ENCODE measurements at regions not wholly inside any gene's neighbourhood (a gene's known extent, or its start where the extent isn't known, plus 50 kb on each side); places are given as distances from the start of the nearest gene placed in this dataset.

DNA sequence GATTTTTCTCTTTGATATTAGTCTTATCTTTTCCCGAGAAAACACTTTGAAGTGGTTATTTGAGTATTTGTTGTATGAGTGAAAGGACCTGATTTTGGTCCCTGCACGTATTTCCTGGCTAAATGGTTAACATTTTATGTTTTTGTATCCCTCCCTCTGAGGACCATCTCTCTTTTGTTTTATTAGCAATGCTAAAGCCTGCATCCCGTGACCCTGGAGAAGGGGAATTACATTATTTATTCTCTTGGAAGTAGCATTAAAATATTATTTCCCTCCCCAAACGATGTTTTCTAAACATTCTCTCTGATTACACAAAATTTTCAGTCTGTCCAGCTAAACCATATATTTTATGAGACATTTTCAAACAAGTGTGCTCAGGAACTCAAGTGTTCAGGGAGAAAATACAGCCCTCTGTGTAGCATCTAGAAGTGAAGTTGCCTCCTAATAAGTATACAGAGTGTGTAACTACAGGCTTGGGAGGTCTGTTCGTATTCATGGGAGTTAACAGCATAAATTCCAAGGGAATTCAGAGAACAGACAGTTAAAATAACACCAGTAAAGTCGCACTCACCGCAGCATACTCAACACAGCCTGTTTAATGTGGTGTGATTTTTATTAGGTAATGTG, 163.8 kb upstream of the NPVF start:
- DNase-seq (ENCODE audit: low read depth), result no peak
- no peak overlapping the region for H3K4me3 ChIP-seq (ENCODE audit: control insufficient read depth, low read depth, low read length)
- TF ChIP-seq, protein P1, sequence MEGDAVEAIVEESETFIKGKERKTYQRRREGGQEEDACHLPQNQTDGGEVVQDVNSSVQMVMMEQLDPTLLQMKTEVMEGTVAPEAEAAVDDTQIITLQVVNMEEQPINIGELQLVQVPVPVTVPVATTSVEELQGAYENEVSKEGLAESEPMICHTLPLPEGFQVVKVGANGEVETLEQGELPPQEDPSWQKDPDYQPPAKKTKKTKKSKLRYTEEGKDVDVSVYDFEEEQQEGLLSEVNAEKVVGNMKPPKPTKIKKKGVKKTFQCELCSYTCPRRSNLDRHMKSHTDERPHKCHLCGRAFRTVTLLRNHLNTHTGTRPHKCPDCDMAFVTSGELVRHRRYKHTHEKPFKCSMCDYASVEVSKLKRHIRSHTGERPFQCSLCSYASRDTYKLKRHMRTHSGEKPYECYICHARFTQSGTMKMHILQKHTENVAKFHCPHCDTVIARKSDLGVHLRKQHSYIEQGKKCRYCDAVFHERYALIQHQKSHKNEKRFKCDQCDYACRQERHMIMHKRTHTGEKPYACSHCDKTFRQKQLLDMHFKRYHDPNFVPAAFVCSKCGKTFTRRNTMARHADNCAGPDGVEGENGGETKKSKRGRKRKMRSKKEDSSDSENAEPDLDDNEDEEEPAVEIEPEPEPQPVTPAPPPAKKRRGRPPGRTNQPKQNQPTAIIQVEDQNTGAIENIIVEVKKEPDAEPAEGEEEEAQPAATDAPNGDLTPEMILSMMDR (IDR thresholded peaks at IDR 0.05; ENCODE audit: control insufficient read depth, insufficient read depth, low read depth, low read length, missing control alignments), result no peak

DNA sequence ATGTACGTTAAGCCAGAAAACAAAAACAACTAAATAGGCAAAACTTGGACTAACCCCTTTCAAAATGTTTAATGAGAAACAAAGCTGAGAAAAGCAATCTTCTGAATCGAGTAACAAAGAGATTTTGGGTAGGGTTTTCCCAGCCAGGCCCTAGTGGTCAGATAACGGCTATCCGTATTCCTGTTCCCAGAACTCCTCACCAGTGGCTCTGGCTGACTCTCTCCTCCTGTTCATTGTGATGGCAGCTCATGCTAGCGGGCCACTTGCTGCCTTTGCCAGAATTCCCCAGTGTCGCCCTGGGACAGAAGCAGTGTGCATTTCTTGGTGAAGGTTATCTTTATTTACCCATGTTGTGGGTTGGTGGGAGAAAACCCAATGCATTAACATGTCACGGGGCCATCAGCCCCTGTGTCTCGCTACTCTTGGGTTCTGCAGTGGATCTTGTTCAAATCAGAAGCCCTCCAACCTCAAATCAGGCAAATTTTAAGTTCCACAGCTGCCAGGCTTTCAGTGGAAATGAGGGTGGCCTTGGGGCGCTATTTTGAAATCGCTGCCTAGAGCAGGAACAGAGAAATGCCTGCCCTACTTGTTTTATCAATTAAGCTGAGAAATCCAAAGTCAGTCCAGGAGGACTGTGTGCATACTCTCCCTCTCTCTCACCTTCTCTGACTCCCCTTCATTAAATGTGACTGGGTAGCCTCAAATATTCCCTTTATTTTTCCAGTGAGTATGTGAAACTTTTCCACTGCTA, 164.5 kb upstream of the NPVF start:
- no peak overlapping the region for H3K4me3 ChIP-seq (ENCODE audit: control insufficient read depth, low read depth, low read length)
- TF ChIP-seq, protein P1 (IDR thresholded peaks at IDR 0.05; ENCODE audit: control insufficient read depth, insufficient read depth, low read depth, low read length, missing control alignments), result no peak
- DNase-seq (ENCODE audit: low read depth), result no peak

DNA sequence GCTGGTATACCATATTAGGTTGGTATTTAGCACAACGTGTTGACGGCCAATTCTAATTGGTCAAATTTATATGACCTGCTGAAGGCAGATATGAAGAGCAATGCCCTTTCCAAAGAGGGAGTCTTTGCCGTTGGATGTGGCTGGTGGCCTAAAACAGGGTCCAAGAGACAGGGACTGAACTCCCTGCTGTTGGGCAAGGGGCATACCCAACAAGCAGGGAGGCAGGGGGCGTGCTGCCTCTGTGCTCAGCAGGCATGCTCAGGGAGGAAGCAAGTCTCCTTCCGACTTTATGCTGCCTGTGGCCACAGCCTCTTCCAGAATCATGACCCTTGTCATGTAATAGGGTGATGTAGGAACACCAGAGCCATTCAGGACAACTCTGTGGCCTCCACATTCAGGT, 167.7 kb upstream of the NPVF start:
- no peak for DNase-seq (ENCODE audit: low read depth)
- TF ChIP-seq, protein P1 (IDR thresholded peaks at IDR 0.05; ENCODE audit: control insufficient read depth, insufficient read depth, low read depth, low read length, missing control alignments), result no peak
- H3K4me3 ChIP-seq (ENCODE audit: control insufficient read depth, low read depth, low read length), result no peak overlapping the region

DNA sequence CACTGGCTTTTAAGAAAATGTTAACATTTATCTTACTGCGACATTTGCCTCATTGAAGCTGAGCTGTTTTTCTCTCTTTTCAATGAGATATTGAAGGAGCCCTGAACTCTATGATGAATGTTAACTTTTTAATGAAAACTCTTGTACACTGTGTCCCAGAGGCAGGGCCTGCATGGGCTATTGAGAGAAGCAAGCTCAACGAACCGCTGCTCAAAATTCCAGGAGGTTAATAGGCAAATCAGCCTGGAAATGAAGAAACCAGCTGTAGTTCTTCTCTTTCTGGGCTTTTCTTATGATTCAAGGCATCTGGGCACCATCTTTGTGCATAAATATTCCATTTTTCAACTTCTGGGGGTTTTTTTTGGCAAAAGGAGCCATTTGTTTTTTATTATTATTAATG, 168.4 kb upstream of the NPVF start:
- TF ChIP-seq, protein P1 (IDR thresholded peaks at IDR 0.05; ENCODE audit: control insufficient read depth, insufficient read depth, low read depth, low read length, missing control alignments), result no peak
- DNase-seq (ENCODE audit: low read depth), result no peak
- H3K4me3 ChIP-seq (ENCODE audit: control insufficient read depth, low read depth, low read length), result no peak overlapping the region

DNA sequence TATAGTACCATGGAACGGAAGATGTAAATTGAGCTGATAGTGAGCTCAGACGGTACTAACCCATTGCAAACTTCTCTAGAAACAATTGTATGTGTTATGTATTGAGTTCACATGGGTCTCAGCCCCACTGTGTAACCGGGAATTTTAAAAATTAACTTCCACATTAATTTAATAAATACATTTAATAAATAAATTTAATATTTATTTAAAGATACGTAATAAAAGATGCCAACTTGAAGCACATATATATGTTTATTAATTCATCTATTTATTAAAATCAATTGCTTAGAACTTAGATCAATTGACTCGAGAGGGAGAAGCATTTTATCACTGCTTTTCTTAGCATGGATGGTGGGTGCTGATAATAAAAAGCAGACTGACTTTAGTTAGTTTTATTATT, 170.1 kb upstream of the NPVF start:
- no peak for DNase-seq (ENCODE audit: low read depth)
- H3K4me3 ChIP-seq (ENCODE audit: control insufficient read depth, low read depth, low read length), result no peak overlapping the region
- TF ChIP-seq, protein P1 (IDR thresholded peaks at IDR 0.05; ENCODE audit: control insufficient read depth, insufficient read depth, low read depth, low read length, missing control alignments), result no peak

DNA sequence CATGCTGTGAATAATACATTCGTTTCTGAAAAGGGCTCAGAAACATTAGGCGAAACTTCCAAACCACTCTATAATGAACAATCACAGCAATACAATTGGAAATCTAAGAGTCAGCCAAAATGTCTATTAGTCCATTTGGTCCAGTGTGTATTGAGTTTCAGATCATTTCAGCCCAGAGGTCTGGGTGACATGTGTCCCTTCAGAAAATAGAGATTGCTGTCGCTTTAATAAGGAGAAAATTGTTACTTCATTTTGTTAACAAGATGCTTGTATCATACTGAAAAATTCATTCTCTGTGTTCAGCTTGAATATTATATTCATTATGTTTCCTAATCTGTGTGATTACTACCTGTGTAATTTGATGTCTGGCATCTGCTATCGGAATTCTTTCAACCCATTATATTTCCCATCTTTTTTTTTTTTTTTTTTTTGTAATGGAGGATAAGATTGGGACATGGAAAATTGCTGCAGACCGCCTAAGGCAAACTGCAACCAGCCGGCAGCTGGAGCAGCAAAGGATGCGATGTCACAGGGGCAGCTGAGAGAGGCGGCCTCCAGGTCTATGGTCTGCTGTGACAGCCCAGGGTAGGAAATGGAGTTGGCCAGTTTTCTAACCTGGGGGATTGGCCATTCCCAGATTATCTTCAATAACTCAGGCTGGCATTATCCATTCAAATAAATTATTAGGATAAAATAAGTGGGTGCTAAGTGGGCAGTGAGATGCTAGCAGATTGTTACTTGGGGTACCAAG, 170.9 kb upstream of the NPVF start:
- no peak for DNase-seq (ENCODE audit: low read depth)
- TF ChIP-seq, protein P1 (IDR thresholded peaks at IDR 0.05; ENCODE audit: control insufficient read depth, insufficient read depth, low read depth, low read length, missing control alignments), result no peak
- no peak overlapping the region for H3K4me3 ChIP-seq (ENCODE audit: control insufficient read depth, low read depth, low read length)
